NCI-H2171 (cell line): ENCODE measurements at regions not wholly inside any gene's neighbourhood (a gene's known extent, or its start where the extent isn't known, plus 50 kb on each side); places are given as distances from the start of the nearest gene placed in this dataset.
A peak's percentile ranks its signal among the peaks of the same experiment; 100 is the strongest.

Experiments
- DNase-seq: peaks from one replicate; lab custom pipeline; 2025; lab: John Stamatoyannopoulos, UW

GRCh38 chr15:92565351-92566125 lies 90.0 kb downstream of the FAM174B start:
- DNase-seq: no peak

GRCh38 chr15:92561754-92562153 lies 93.8 kb downstream of the FAM174B start:
- DNase-seq: no peak

- DNase-seq: no peak
Measured at GRCh38 chr15:92553317-92553716, 102.3 kb downstream of the FAM174B start.

GRCh38 chr15:92545996-92546395 lies 109.6 kb downstream of the FAM174B start:
- DNase-seq: no peak

- DNase-seq: peak; percentile 9
Measured at GRCh38 chr15:92541291-92542200, 114.0 kb downstream of the FAM174B start.

- DNase-seq: no peak
Measured at GRCh38 chr15:92538115-92538514, 117.5 kb downstream of the FAM174B start.

GRCh38 chr15:92533298-92533697 lies 122.3 kb downstream of the FAM174B start:
- DNase-seq: no peak

GRCh38 chr15:92531406-92531805 lies 124.2 kb downstream of the FAM174B start:
- no peak for DNase-seq

- no peak for DNase-seq
Measured at GRCh38 chr15:92528736-92529135, 126.8 kb downstream of the FAM174B start.

- DNase-seq: no peak
Measured at GRCh38 chr15:92527197-92527596, 128.4 kb downstream of the FAM174B start.

GRCh38 chr15:92525758-92526245 lies 129.8 kb downstream of the FAM174B start:
- no peak for DNase-seq

- DNase-seq: no peak
Measured at GRCh38 chr15:92524874-92525565, 130.6 kb downstream of the FAM174B start.

GRCh38 chr15:92524161-92524560 lies 130.5 kb downstream of the ST8SIA2 start:
- DNase-seq: no peak

GRCh38 chr15:92523176-92523575 lies 129.5 kb downstream of the ST8SIA2 start:
- DNase-seq: no peak

- DNase-seq: peak; percentile 64
Measured at GRCh38 chr15:92521624-92522008, 127.9 kb downstream of the ST8SIA2 start.

- no peak for DNase-seq
Measured at GRCh38 chr15:92520914-92521623, 127.4 kb downstream of the ST8SIA2 start.

- DNase-seq: no peak
Measured at GRCh38 chr15:92519709-92520108, 126.0 kb downstream of the ST8SIA2 start.
